Liver (tissue), 3 donors: ENCODE measurements at regions not wholly inside any gene's neighbourhood (a gene's known extent, or its start where the extent isn't known, plus 50 kb on each side); places are given as distances from the start of the nearest gene placed in this dataset.
"Not testable (repeated sequence)": the region's sequence is repeated elsewhere in the genome, so short reads cannot be mapped to it uniquely, and the experiment has no call there.

ENCODE experiments used
- EGR1 ChIP-seq, 2 donors: IDR thresholded peaks; 2 replicates each; pipeline ENCODE4 v1.6.1; 2016 to 2018; ENCODE audit warnings: antibody characterized with exemption in 2 of 2, low read depth in 2 of 2
- FOXA1 ChIP-seq: IDR thresholded peaks from 2 replicates; pipeline ENCODE4 v1.6.1; 2016; ENCODE audit warnings: antibody characterized with exemption
- RAD21 ChIP-seq, 2 donors: IDR thresholded peaks; 2 replicates each; pipeline ENCODE4 v1.6.1; 2016; ENCODE audit warnings: antibody characterized with exemption in 2 of 2, mild to moderate bottlenecking in 2 of 2
- TF ChIP-seq, protein P1 (sequence below): fragments of 150-350 bp; IDR thresholded peaks from 2 replicates; pipeline ENCODE4 v1.5.1; 2017; ENCODE audit warnings: improper control_type of control experiment, low read depth, low read length; ENCODE audit not compliant: missing input control
- donor health status: healthy.
- donor health status: healthy.

GRCh38 chr9:61572364-61572763 lies 382.5 kb downstream of the SPATA31A7 start:
- TF ChIP-seq, protein P1, sequence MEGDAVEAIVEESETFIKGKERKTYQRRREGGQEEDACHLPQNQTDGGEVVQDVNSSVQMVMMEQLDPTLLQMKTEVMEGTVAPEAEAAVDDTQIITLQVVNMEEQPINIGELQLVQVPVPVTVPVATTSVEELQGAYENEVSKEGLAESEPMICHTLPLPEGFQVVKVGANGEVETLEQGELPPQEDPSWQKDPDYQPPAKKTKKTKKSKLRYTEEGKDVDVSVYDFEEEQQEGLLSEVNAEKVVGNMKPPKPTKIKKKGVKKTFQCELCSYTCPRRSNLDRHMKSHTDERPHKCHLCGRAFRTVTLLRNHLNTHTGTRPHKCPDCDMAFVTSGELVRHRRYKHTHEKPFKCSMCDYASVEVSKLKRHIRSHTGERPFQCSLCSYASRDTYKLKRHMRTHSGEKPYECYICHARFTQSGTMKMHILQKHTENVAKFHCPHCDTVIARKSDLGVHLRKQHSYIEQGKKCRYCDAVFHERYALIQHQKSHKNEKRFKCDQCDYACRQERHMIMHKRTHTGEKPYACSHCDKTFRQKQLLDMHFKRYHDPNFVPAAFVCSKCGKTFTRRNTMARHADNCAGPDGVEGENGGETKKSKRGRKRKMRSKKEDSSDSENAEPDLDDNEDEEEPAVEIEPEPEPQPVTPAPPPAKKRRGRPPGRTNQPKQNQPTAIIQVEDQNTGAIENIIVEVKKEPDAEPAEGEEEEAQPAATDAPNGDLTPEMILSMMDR: not testable (repeated sequence)
- not testable (repeated sequence) for TF ChIP-seq EGR1 (IDR thresholded peaks at IDR 0.05; ENCODE audit: low read depth in 2 of 2); FOXA1; RAD21 (IDR thresholded peaks at IDR 0.05)
